ENCODE measurements at regions not wholly inside any gene's neighbourhood (a gene's known extent, or its start where the extent isn't known, plus 50 kb on each side); places are given as distances from the start of the nearest gene placed in this dataset.

DNA sequence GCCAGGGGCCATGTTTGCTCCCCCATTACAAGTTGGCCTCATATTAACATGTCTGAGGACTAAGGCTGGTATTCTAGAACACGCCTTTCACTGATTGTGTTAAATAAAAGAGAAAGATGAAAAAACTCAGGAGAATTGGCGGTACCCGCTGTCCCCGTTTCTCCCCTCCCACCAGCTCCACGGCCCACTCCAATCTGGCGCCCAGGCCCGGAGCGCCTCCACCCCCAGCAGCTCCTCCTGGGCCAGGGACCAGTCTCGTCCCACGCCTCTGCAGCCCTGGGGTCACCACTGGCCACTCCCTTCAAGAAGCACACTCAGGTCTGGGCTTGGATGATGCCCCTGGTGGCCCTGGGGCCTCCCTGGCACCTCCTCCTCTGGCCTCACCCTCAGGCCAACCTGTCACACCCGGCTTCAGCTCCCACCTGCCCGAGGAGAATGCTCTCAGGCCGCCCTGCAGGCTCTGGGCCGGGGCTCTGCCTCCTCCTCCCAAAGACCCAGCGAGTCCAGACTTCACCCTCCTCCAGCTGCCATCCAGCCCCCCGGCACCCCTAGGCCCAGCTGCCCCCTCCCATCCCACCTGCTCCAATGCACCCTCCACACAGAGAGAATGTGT is 133.0 kb upstream of the PPP1R26 start:
- no peak for TF ChIP-seq SIN3A (IDR thresholded peaks at IDR 0.05; ENCODE audit: borderline replicate concordance, insufficient read depth, low read depth, low read length)
- ATAC-seq (no peak), DNase-seq (ENCODE audit: low read depth, low spot score) (no peak)
- intact Hi-C loops (cut with micrococcal nuclease; ENCODE audit: unreplicated experiment) = no loop called here
- Histone ChIP-seq H3K36me3 (ENCODE audit: control insufficient read depth, insufficient read depth, low read length) (no peaks in the 10 kb centered on the region), H3K27ac (ENCODE audit: low read length) (no peak overlapping the region), H3K27me3 (ENCODE audit: control insufficient read depth, insufficient read depth, low read length) (no peaks in the 10 kb centered on the region), H3K4me3 (ENCODE audit: low read depth in 2 of 2, low read length in 2 of 2) (no peak overlapping the region), H3K4me1 (ENCODE audit: control insufficient read depth, insufficient read depth, low read length) (no peaks in the 10 kb centered on the region), H3K9me3 (ENCODE audit: control insufficient read depth, insufficient read depth, low read depth, low read length) (no peaks in the 10 kb centered on the region)
- CTCF ChIA-PET = no interaction called here
- no TSS peak for BruUV-seq (replicated peaks)
- in situ Hi-C loops (cut with HindIII; ENCODE audit: low pct_unique_long_range_greater_than_20kb, low sequenced_read_pairs) = no loop called here
- POLR2A ChIA-PET = no interaction called here

GRCh38 chr9:135347461-135347860 is 132.1 kb upstream of the PPP1R26 start:
- DNase-seq (ENCODE audit: low read depth, low spot score) (no peak), ATAC-seq (no peak; the same call in 1 of the 2 replicates)
- BruUV-seq (replicated peaks) = no TSS peak
- H3K9me3 ChIP-seq (ENCODE audit: control insufficient read depth, insufficient read depth, low read depth, low read length) = no peaks in the 10 kb centered on the region
- ChIA-PET POLR2A (no interaction called here), CTCF (no interaction called here)
- in situ Hi-C loops (cut with HindIII; ENCODE audit: low pct_unique_long_range_greater_than_20kb, low sequenced_read_pairs) (no loop called here), intact Hi-C loops (cut with micrococcal nuclease; ENCODE audit: unreplicated experiment) (no loop called here)
- no peak overlapping the region for H3K4me3 ChIP-seq (ENCODE audit: low read depth in 2 of 2, low read length in 2 of 2)
- TF ChIP-seq, protein P1, sequence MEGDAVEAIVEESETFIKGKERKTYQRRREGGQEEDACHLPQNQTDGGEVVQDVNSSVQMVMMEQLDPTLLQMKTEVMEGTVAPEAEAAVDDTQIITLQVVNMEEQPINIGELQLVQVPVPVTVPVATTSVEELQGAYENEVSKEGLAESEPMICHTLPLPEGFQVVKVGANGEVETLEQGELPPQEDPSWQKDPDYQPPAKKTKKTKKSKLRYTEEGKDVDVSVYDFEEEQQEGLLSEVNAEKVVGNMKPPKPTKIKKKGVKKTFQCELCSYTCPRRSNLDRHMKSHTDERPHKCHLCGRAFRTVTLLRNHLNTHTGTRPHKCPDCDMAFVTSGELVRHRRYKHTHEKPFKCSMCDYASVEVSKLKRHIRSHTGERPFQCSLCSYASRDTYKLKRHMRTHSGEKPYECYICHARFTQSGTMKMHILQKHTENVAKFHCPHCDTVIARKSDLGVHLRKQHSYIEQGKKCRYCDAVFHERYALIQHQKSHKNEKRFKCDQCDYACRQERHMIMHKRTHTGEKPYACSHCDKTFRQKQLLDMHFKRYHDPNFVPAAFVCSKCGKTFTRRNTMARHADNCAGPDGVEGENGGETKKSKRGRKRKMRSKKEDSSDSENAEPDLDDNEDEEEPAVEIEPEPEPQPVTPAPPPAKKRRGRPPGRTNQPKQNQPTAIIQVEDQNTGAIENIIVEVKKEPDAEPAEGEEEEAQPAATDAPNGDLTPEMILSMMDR (IDR thresholded peaks at IDR 0.05) = no peak
- TF ChIP-seq POLR2AphosphoS5 (IDR thresholded peaks at IDR 0.05; ENCODE audit: low read depth, low read length) = no peak
- TF ChIP-seq, protein P2, sequence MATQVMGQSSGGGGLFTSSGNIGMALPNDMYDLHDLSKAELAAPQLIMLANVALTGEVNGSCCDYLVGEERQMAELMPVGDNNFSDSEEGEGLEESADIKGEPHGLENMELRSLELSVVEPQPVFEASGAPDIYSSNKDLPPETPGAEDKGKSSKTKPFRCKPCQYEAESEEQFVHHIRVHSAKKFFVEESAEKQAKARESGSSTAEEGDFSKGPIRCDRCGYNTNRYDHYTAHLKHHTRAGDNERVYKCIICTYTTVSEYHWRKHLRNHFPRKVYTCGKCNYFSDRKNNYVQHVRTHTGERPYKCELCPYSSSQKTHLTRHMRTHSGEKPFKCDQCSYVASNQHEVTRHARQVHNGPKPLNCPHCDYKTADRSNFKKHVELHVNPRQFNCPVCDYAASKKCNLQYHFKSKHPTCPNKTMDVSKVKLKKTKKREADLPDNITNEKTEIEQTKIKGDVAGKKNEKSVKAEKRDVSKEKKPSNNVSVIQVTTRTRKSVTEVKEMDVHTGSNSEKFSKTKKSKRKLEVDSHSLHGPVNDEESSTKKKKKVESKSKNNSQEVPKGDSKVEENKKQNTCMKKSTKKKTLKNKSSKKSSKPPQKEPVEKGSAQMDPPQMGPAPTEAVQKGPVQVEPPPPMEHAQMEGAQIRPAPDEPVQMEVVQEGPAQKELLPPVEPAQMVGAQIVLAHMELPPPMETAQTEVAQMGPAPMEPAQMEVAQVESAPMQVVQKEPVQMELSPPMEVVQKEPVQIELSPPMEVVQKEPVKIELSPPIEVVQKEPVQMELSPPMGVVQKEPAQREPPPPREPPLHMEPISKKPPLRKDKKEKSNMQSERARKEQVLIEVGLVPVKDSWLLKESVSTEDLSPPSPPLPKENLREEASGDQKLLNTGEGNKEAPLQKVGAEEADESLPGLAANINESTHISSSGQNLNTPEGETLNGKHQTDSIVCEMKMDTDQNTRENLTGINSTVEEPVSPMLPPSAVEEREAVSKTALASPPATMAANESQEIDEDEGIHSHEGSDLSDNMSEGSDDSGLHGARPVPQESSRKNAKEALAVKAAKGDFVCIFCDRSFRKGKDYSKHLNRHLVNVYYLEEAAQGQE (IDR thresholded peaks at IDR 0.05; ENCODE audit: insufficient read depth in 1 of 2, low read depth in 2 of 2, low read length in 1 of 2) = no peak
- TF ChIP-seq TCF7L2 (IDR thresholded peaks at IDR 0.05; ENCODE audit: low read depth, low read length) = no peak
- no peak for TF ChIP-seq SIN3A (IDR thresholded peaks at IDR 0.05; ENCODE audit: borderline replicate concordance, insufficient read depth, low read depth, low read length)
- no peaks in the 10 kb centered on the region for H3K4me1 ChIP-seq (ENCODE audit: control insufficient read depth, insufficient read depth, low read length)
- no peak overlapping the region for H3K27ac ChIP-seq (ENCODE audit: low read length)
- H3K27me3 ChIP-seq (ENCODE audit: control insufficient read depth, insufficient read depth, low read length) = no peaks in the 10 kb centered on the region
- no peaks in the 10 kb centered on the region for H3K36me3 ChIP-seq (ENCODE audit: control insufficient read depth, insufficient read depth, low read length)

- Histone ChIP-seq H3K4me1 (ENCODE audit: control insufficient read depth, insufficient read depth, low read length) (no peaks in the 10 kb centered on the region), H3K27me3 (ENCODE audit: control insufficient read depth, insufficient read depth, low read length) (no peaks in the 10 kb centered on the region), H3K9me3 (ENCODE audit: control insufficient read depth, insufficient read depth, low read depth, low read length) (no peaks in the 10 kb centered on the region), H3K36me3 (ENCODE audit: control insufficient read depth, insufficient read depth, low read length) (no peaks in the 10 kb centered on the region), H3K4me3 (ENCODE audit: low read depth in 2 of 2, low read length in 2 of 2) (no peak overlapping the region), H3K27ac (ENCODE audit: low read length) (no peak overlapping the region)
- ATAC-seq (no peak), DNase-seq (ENCODE audit: low read depth, low spot score) (no peak)
- BruUV-seq (replicated peaks) = no TSS peak
- in situ Hi-C loops (cut with HindIII; ENCODE audit: low pct_unique_long_range_greater_than_20kb, low sequenced_read_pairs) = no loop called here
- CTCF ChIA-PET = no interaction called here
- intact Hi-C loops (cut with micrococcal nuclease; ENCODE audit: unreplicated experiment) = no loop called here
- TF ChIP-seq, protein P1 (IDR thresholded peaks at IDR 0.05) = no peak
- TF ChIP-seq TCF7L2 (IDR thresholded peaks at IDR 0.05; ENCODE audit: low read depth, low read length) (no peak), POLR2AphosphoS5 (IDR thresholded peaks at IDR 0.05; ENCODE audit: low read depth, low read length) (no peak), SIN3A (IDR thresholded peaks at IDR 0.05; ENCODE audit: borderline replicate concordance, insufficient read depth, low read depth, low read length) (no peak)
- TF ChIP-seq, protein P2 (IDR thresholded peaks at IDR 0.05; ENCODE audit: insufficient read depth in 1 of 2, low read depth in 2 of 2, low read length in 1 of 2) = no peak
- POLR2A ChIA-PET = no interaction called here
Measured at GRCh38 chr9:135348076-135348787, 131.3 kb upstream of the PPP1R26 start.
